HepG2 (cell line): ENCODE measurements at regions not wholly inside any gene's neighbourhood (a gene's known extent, or its start where the extent isn't known, plus 50 kb on each side); places are given as distances from the start of the nearest gene placed in this dataset.

Source experiments
- ATAC-seq: fragments of 200-7000 bp; cut with Tn5 transposase; 3 replicates; pipeline ENCODE4 v1.9.1; 2020; ENCODE audit warnings: mild to moderate bottlenecking, moderate library complexity
- BruUV-seq: library from RNA; stranded (reverse); fragments of 400-500 nt; replicated peaks from 2 replicates; lab custom pipeline; 2021; lab: Mats Ljungman, UMichigan
- CTCF ChIA-PET: fragments of 300-600 bp; formaldehyde crosslinking; extraction: SDS; loops from one replicate; lab custom pipeline; 2021; ENCODE audit warnings: low total read pairs, inconsistent platforms, low intra/inter-chr PET ratio; lab: Yijun Ruan, JAX
- POLR2A ChIA-PET: fragments of 350-600 bp; sonication (Branson Sonifier 250); formaldehyde crosslinking; loops from one replicate; lab custom pipeline; 2020; ENCODE audit warnings: antibody characterized with exemption, inconsistent platforms; lab: Yijun Ruan, JAX
- DNase-seq: peaks from one replicate; pipeline ENCODE4 v3.0.0-alpha.2; 2015; ENCODE audit warnings: low spot score
- FAIRE-seq: peaks from 3 replicates; lab custom pipeline; 2011; peaks lifted over from hg19 to GRCh38; lab: Jason Lieb, UNC
- H2AFZ ChIP-seq: one replicate; pipeline ENCODE4 v1.6.1; 2011; ENCODE audit warnings: low read length, inconsistent platforms
- H3K27ac ChIP-seq: fragments of 300-600 bp; 3 replicates; pipeline ENCODE4 v1.8.0; 2011; ENCODE audit warnings: mixed run types, mild to moderate bottlenecking, mixed read lengths, low read length, inconsistent platforms; ENCODE audit not compliant: insufficient read depth; ENCODE audit errors: extremely low read length
- H3K27me3 ChIP-seq, 2 experiments: fragments of 200-600 bp in 1 of 2; 2 replicates in 1 of 2; 3 replicates in 1 of 2; pipeline versions ENCODE4 v1.6.0 to v1.8.0; 2011; ENCODE audit warnings: low read length in 2 of 2, mild to moderate bottlenecking in 2 of 2, moderate library complexity in 2 of 2, inconsistent platforms in 1 of 2; ENCODE audit not compliant: insufficient read depth in 2 of 2, control insufficient read depth in 1 of 2
- H3K36me3 ChIP-seq, 2 experiments: fragments of 200-600 bp in 1 of 2; replicated peaks in 1 of 2; 2 replicates in 1 of 2; 3 replicates in 1 of 2; pipeline versions ENCODE4 v1.5.1 to v1.8.0; 2011; ENCODE audit warnings: low read length in 2 of 2, inconsistent platforms in 1 of 2; ENCODE audit not compliant: insufficient read depth in 2 of 2, control insufficient read depth in 1 of 2
- H3K4me1 ChIP-seq: 2 replicates; pipeline ENCODE4 v1.5.1; 2012; ENCODE audit warnings: low read length, inconsistent platforms; ENCODE audit not compliant: insufficient read depth
- H3K4me2 ChIP-seq: 2 replicates; pipeline ENCODE4 v1.6.0; 2011; ENCODE audit warnings: low read depth, low read length, inconsistent platforms
- H3K4me3 ChIP-seq, 3 experiments: fragments of 200-600 bp in 1 of 3; sonication (generic), shearing (Covaris generic) in 1 of 3; replicated peaks in 1 of 3; 2 replicates each; pipeline ENCODE4 v1.5.1; 2011 to 2016; ENCODE audit warnings: low read length in 3 of 3, inconsistent platforms in 2 of 3, low read depth in 2 of 3, mild to moderate bottlenecking in 2 of 3, control low read depth in 1 of 3, mixed read lengths in 1 of 3; ENCODE audit not compliant: insufficient read depth in 1 of 3
- H3K79me2 ChIP-seq: one replicate; pipeline ENCODE4 v1.6.1; 2011; ENCODE audit warnings: low read length, inconsistent platforms; ENCODE audit not compliant: insufficient read depth
- H3K9ac ChIP-seq: 2 replicates; pipeline ENCODE4 v1.6.0; 2011; ENCODE audit warnings: mild to moderate bottlenecking, low read depth, low read length, inconsistent platforms; ENCODE audit not compliant: insufficient read depth
- H3K9me3 ChIP-seq: 2 replicates; pipeline ENCODE4 v1.5.1; 2012; ENCODE audit warnings: mild to moderate bottlenecking, low read length
- H4K20me1 ChIP-seq: 2 replicates; pipeline ENCODE4 v1.6.0; 2011; ENCODE audit warnings: inconsistent platforms, mild to moderate bottlenecking, low read length, moderate library complexity; ENCODE audit not compliant: insufficient read depth
- BORCS8-MEF2B ChIP-seq: sonication (generic); formaldehyde crosslinking; IDR thresholded peaks from 2 replicates; pipeline ENCODE4 v1.8.0; 2022; ENCODE audit warnings: mild to moderate bottlenecking, missing genetic modification reagents
- CBX5 ChIP-seq: sonication (generic); formaldehyde crosslinking; IDR thresholded peaks from 2 replicates; pipeline ENCODE4 v1.4.0; 2020; ENCODE audit warnings: missing genetic modification reagents, borderline replicate concordance
- CENPT ChIP-seq: sonication (generic); formaldehyde crosslinking; IDR thresholded peaks from 2 replicates; pipeline ENCODE4 v1.8.0; 2022; ENCODE audit warnings: low read depth, mild to moderate bottlenecking, moderate library complexity, missing genetic modification reagents
- NKX3-1 ChIP-seq: sonication (generic); formaldehyde crosslinking; IDR thresholded peaks from 2 replicates; pipeline ENCODE4 v1.5.0; 2020; ENCODE audit warnings: missing genetic modification reagents
- SNRNP70 ChIP-seq: fragments of 200-400 bp; formaldehyde crosslinking; IDR thresholded peaks from 2 replicates; pipeline ENCODE4 v1.6.1; 2017; ENCODE audit warnings: mild to moderate bottlenecking, low read depth, low read length, moderate library complexity
- SP4 ChIP-seq: sonication (generic); formaldehyde crosslinking; IDR thresholded peaks from 2 replicates; pipeline ENCODE4 v1.8.1; 2023; ENCODE audit warnings: mild to moderate bottlenecking, missing genetic modification reagents
- TBP ChIP-seq: sonication (generic); formaldehyde crosslinking; IDR thresholded peaks from 2 replicates; pipeline ENCODE4 v1.5.0; 2020; ENCODE audit warnings: missing genetic modification reagents
- THYN1 ChIP-seq: sonication (generic); formaldehyde crosslinking; IDR thresholded peaks from 2 replicates; pipeline ENCODE4 v1.8.1; 2023; ENCODE audit warnings: low read depth, mild to moderate bottlenecking, moderate library complexity, missing genetic modification reagents, borderline replicate concordance
- ZFP37 ChIP-seq: sonication (generic); formaldehyde crosslinking; IDR thresholded peaks from 2 replicates; pipeline ENCODE4 v1.4.0; 2020; ENCODE audit warnings: missing genetic modification reagents, borderline replicate concordance
- ZNF556 ChIP-seq: sonication (generic); formaldehyde crosslinking; IDR thresholded peaks from 2 replicates; pipeline ENCODE4 v1.4.0; 2020; ENCODE audit warnings: mild to moderate bottlenecking, missing genetic modification reagents, borderline replicate concordance
- ZNF619 ChIP-seq: sonication (generic); formaldehyde crosslinking; IDR thresholded peaks from 2 replicates; pipeline ENCODE4 v1.4.0; 2020; ENCODE audit warnings: mild to moderate bottlenecking, missing genetic modification reagents
- ZNF768 ChIP-seq: sonication (generic); formaldehyde crosslinking; IDR thresholded peaks from 2 replicates; pipeline ENCODE4 v1.4.0; 2020; ENCODE audit warnings: missing genetic modification reagents
- WGBS: methylation state at CpG from one replicate; pipeline ENCODE4 v1.1.6; 2017; ENCODE audit warnings: low lambda C conversion rate; 5-methylcytosine and 5-hydroxymethylcytosine counted together
- in situ Hi-C: cut with HindIII; loops from 2 replicates; pipeline ENCODE4 v1.10.0; 2017; ENCODE audit warnings: low pct_unique_long_range_greater_than_20kb; ENCODE audit not compliant: extremely low pct_ligation_motif_present
- intact Hi-C: fragments of 100-400 bp; cut with micrococcal nuclease; formaldehyde crosslinking; loops from one replicate; pipeline ENCODE4 v1.10.0; 2022; ENCODE audit not compliant: unreplicated experiment
- TF ChIP-seq, protein P1 (sequence below): IDR thresholded peaks from 2 replicates; pipeline ENCODE4 v1.6.1; 2018; ENCODE audit warnings: missing genetic modification reagents, mild to moderate bottlenecking, missing compliant biosample characterization
- TF ChIP-seq, protein P2 (sequence below): IDR thresholded peaks from 2 replicates; pipeline ENCODE4 v1.6.1; 2012; ENCODE audit warnings: low read depth, low read length, improper control_type of control experiment
- TF ChIP-seq, protein P3 (sequence below): sonication (generic); formaldehyde crosslinking; IDR thresholded peaks from 2 replicates; pipeline ENCODE4 v1.5.0; 2020; ENCODE audit warnings: mild to moderate bottlenecking, missing genetic modification reagents, borderline replicate concordance

DNA sequence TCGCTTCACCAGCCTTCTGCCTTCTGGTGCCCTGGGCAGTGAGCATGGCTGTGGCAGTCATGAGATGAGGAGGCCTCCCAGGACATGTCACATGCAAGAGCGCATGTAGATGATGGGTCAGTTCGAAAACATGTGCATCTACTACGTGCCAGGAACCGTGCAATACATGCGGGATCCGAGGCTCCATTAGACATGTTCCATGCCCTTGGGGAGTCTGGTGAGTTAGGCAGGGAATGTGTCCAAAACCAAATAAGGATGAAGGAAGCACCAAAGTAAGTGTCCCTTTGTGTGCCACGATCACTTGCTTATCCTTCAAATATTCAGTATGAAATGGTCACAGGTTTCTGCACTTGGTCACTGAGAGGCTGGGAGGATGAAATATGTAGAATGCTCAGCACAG lies 223.3 kb downstream of the RBM19 start:
- no peaks in the 10 kb centered on the region for H4K20me1 ChIP-seq
- no TSS peak for BruUV-seq
- ATAC-seq (no peak), FAIRE-seq (no peak), DNase-seq (no peak)
- WGBS: 73% methylated on average over 8 of the region's 8 CpGs
- H3K9ac ChIP-seq: no peak overlapping the region
- ChIA-PET CTCF (no interaction called here), POLR2A (no interaction called here)
- H3K4me1 ChIP-seq: no peaks in the 10 kb centered on the region
- H2AFZ ChIP-seq: no peak overlapping the region
- H3K79me2 ChIP-seq: no peaks in the 10 kb centered on the region
- no peaks in the 10 kb centered on the region for H3K36me3 ChIP-seq
- no peaks in the 10 kb centered on the region for H3K27me3 ChIP-seq
- in situ Hi-C loops (no loop called here), intact Hi-C loops (no loop called here)
- no peak overlapping the region for H3K4me3 ChIP-seq
- H3K9me3 ChIP-seq: no peaks in the 10 kb centered on the region
- H3K4me2 ChIP-seq: no peak overlapping the region
- no peak overlapping the region for H3K27ac ChIP-seq
- TF ChIP-seq, protein P1, sequence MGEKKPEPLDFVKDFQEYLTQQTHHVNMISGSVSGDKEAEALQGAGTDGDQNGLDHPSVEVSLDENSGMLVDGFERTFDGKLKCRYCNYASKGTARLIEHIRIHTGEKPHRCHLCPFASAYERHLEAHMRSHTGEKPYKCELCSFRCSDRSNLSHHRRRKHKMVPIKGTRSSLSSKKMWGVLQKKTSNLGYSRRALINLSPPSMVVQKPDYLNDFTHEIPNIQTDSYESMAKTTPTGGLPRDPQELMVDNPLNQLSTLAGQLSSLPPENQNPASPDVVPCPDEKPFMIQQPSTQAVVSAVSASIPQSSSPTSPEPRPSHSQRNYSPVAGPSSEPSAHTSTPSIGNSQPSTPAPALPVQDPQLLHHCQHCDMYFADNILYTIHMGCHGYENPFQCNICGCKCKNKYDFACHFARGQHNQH: no peak
- TF ChIP-seq SNRNP70: no peak
- TF ChIP-seq CBX5 (CRISPR knock-in tag): no peak
- TF ChIP-seq THYN1 (CRISPR knock-in tag): no peak
- no peak for TF ChIP-seq ZNF556 (CRISPR knock-in tag)
- TF ChIP-seq, protein P2, sequence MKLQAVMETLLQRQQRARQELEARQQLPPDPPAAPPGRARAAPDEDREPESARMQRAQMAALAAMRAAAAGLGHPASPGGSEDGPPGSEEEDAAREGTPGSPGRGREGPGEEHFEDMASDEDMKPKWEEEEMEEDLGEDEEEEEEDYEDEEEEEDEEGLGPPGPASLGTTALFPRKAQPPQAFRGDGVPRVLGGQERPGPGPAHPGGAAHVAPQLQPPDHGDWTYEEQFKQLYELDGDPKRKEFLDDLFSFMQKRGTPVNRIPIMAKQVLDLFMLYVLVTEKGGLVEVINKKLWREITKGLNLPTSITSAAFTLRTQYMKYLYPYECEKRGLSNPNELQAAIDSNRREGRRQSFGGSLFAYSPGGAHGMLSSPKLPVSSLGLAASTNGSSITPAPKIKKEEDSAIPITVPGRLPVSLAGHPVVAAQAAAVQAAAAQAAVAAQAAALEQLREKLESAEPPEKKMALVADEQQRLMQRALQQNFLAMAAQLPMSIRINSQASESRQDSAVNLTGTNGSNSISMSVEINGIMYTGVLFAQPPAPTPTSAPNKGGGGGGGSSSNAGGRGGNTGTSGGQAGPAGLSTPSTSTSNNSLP: no peak
- TF ChIP-seq TBP (CRISPR knock-in tag): no peak
- no peak for TF ChIP-seq SP4 (CRISPR knock-in tag)
- TF ChIP-seq, protein P3, sequence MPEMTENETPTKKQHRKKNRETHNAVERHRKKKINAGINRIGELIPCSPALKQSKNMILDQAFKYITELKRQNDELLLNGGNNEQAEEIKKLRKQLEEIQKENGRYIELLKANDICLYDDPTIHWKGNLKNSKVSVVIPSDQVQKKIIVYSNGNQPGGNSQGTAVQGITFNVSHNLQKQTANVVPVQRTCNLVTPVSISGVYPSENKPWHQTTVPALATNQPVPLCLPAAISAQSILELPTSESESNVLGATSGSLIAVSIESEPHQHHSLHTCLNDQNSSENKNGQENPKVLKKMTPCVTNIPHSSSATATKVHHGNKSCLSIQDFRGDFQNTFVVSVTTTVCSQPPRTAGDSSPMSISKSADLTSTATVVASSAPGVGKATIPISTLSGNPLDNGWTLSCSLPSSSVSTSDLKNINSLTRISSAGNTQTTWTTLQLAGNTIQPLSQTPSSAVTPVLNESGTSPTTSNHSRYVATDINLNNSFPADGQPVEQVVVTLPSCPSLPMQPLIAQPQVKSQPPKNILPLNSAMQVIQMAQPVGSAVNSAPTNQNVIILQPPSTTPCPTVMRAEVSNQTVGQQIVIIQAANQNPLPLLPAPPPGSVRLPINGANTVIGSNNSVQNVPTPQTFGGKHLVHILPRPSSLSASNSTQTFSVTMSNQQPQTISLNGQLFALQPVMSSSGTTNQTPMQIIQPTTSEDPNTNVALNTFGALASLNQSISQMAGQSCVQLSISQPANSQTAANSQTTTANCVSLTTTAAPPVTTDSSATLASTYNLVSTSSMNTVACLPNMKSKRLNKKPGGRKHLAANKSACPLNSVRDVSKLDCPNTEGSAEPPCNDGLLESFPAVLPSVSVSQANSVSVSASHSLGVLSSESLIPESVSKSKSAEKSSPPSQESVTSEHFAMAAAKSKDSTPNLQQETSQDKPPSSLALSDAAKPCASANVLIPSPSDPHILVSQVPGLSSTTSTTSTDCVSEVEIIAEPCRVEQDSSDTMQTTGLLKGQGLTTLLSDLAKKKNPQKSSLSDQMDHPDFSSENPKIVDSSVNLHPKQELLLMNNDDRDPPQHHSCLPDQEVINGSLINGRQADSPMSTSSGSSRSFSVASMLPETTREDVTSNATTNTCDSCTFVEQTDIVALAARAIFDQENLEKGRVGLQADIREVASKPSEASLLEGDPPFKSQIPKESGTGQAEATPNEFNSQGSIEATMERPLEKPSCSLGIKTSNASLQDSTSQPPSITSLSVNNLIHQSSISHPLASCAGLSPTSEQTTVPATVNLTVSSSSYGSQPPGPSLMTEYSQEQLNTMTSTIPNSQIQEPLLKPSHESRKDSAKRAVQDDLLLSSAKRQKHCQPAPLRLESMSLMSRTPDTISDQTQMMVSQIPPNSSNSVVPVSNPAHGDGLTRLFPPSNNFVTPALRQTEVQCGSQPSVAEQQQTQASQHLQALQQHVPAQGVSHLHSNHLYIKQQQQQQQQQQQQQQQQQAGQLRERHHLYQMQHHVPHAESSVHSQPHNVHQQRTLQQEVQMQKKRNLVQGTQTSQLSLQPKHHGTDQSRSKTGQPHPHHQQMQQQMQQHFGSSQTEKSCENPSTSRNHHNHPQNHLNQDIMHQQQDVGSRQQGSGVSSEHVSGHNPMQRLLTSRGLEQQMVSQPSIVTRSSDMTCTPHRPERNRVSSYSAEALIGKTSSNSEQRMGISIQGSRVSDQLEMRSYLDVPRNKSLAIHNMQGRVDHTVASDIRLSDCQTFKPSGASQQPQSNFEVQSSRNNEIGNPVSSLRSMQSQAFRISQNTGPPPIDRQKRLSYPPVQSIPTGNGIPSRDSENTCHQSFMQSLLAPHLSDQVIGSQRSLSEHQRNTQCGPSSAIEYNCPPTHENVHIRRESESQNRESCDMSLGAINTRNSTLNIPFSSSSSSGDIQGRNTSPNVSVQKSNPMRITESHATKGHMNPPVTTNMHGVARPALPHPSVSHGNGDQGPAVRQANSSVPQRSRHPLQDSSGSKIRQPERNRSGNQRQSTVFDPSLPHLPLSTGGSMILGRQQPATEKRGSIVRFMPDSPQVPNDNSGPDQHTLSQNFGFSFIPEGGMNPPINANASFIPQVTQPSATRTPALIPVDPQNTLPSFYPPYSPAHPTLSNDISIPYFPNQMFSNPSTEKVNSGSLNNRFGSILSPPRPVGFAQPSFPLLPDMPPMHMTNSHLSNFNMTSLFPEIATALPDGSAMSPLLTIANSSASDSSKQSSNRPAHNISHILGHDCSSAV: no peak
- no peak for TF ChIP-seq CENPT (CRISPR knock-in tag)
- TF ChIP-seq ZNF619 (CRISPR knock-in tag): no peak
- no peak for TF ChIP-seq ZFP37 (CRISPR knock-in tag)
- TF ChIP-seq NKX3-1 (CRISPR knock-in tag): no peak
- TF ChIP-seq ZNF768 (CRISPR knock-in tag): no peak
- TF ChIP-seq BORCS8-MEF2B: no peak
